CD4-positive, alpha-beta T cell treated with Interleukin-2 at 100 ng/mL for 4 hours (primary cell): ENCODE measurements at regions not wholly inside any gene's neighbourhood (a gene's known extent, or its start where the extent isn't known, plus 50 kb on each side); places are given as distances from the start of the nearest gene placed in this dataset.

Experiments
- DNase-seq: peaks from one replicate; pipeline ENCODE4 v3.0.0-alpha.2; 2020; ENCODE audit warnings: low spot score

DNA sequence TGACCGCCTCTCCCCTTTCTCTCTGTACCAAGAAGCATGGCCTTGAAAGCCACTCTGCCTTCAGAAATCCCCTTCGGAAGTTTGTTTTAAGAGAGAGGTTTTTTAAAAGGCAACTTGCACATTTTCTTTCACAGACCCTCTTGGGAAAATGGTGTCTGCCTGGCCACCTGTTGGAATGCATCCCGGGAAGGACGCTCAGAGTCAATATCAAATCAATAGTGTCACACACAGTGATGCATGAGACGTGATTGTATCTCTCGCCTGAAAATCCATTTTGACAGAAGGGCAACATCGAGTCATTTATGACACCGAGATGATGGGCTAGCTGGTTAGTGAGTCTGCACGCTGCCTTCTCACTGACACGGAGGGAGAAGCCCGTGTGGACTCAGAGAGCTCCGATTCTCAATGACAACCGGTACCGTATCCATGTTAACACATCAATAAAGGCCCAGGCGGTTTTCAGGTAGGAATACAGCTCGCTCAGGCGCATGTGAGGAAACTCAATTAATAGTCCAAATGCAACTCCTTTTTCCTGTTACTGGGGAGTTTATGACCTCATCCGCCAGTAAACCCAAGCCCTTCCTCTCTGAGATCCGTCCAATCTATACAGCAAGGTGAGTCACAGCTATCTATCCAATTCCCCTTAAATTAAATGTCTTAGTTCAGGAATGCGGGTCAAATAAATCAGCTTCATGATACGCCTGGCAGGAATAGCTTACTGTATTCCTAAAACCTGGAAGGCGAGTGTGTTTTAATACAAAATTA is 621.5 kb upstream of the MKI67 start:
- DNase-seq = no peak

DNA sequence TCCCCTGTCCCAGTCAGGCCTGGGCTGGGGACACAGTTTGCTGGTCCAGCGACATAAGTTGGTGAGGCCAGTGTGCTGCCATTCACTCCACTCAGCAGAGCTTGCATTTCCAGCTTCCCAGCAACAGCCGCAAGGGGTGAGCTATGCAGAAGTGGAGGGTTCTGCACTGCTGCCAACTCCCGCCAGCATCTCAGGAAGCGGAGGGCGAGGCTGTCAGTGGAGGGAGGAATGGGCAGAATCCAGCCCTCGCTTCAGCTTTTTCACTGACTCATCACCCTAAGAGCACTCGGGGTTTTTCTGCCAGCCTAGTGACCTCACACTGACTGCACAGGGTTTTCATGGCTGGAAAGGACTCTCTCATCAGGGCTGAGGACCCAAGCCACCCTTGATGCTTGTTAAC is 625.1 kb upstream of the MKI67 start:
- no peak for DNase-seq

GRCh38 chr10:128751851-128752250 is 625.6 kb upstream of the MKI67 start:
- DNase-seq = no peak

DNA sequence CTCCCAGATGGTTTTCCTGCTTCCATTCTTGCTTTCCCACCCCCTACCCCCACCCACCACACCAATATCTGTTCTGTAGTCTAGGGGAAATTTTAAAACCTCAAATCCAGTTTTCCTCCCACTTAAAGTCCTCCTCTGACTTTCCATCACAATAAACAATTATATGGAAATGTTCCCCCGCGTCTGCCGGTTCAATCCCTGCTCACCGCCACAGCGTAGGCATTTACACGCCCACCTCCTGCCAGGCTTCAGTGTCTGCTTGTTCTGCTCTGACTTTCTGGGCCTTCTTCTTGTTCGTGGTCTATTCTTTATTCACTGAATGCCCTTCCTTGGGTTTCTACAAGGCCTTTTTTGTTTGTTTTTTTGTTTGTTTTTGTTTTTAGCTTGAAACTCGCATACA is 633.0 kb upstream of the MKI67 start:
- DNase-seq = no peak

DNA sequence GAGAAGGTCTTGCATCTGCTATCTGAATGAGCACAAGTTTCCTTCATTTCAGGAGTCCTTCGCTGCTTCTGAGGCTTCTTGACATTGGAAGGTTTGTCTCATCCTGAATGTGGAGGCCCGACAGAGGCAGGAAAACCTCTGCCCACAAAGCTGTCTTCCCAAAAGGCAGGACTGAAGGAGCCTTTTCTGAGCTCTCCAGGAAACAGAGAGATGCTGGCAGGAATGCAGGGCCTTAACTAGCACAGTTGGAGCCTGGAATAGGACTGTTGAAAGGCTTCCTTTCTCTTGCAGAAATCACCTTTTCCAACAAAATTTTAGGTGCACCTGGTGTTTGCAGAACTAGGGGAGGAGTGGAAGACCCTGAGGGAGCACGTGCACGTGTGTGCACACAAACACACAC is 637.4 kb upstream of the MKI67 start:
- no peak for DNase-seq

GRCh38 chr10:128764190-128764589 is 638.0 kb upstream of the MKI67 start:
- no peak for DNase-seq

GRCh38 chr10:128766915-128767314 is 640.7 kb upstream of the MKI67 start:
- no peak for DNase-seq

GRCh38 chr10:128774979-128775378 is 648.8 kb upstream of the MKI67 start:
- DNase-seq = no peak

- DNase-seq = no peak
Observed at GRCh38 chr10:128775743-128776142, 649.5 kb upstream of the MKI67 start.

- DNase-seq = no peak
Observed at GRCh38 chr10:128776673-128777252, 650.5 kb upstream of the MKI67 start.

GRCh38 chr10:128777342-128777741 is 651.1 kb upstream of the MKI67 start:
- DNase-seq = no peak

GRCh38 chr10:128779416-128779815 is 653.2 kb upstream of the MKI67 start:
- no peak for DNase-seq

DNA sequence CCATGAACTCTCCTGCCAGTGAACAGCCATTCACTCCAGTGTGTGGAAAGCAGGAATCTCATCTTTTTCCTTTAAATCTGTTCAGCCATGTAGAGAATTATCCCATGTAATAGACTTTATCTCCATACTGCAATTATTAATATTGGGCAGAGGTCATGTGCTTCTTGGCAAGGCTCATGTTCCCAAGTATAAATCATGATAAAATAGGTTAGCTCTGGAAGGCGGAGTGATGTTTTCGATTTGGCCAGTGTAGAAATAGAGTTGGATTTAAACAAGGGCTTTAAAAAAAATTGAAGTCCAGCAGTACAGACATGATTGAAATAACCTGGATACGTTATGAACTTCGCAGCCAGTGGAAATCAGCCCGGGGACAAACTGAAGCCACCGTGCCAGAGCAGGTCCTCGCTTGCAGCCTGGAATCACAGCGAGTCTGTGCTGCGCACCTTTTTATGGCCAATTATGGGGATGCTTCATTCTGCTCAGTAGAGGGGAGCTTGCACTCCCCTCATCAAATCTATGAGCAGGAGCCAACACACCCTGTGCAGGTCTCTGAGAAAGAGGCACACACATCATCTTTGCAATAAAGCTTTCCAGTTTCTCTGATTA is 654.0 kb upstream of the MKI67 start:
- DNase-seq = no peak

DNA sequence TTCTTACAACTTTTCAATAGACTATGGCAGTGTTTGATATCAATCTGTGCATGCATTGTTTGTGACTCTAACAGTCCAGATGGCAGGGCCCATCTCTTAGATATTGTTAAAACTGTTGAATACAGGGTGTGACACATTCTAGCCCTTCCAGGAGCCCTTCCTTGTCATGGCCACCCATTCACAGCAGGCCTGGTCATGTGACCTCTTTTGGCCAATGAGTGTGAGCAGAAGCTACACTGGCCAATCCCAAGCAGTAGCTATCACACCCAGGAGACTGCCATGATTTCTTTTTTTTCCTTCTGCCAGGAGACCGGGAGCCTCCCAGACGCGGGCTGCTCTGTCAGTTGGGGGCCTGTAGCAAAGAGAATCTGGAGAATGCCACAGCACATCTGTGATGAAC is 655.4 kb upstream of the MKI67 start:
- DNase-seq = no peak

DNA sequence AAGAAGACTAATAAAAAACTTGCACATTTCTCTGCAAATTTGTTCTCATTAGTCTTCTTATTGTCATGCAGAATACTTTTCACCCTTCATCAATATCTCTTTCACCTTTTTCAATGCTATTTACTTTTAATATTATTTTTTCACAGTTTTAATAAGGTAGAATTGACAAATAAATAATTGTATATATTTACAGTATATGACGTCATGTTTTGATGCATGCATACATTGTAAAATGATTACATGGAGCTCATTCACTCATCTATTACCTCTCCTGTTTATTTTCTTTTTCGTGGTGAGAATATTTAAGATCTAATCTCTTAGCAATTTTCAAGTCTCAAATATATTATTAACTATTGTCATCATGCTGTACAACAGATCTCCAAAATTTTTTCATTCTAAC is 658.2 kb upstream of the MKI67 start:
- no peak for DNase-seq

- no peak for DNase-seq
Observed at GRCh38 chr10:128792426-128793140, 666.4 kb upstream of the MKI67 start.

- DNase-seq = no peak
Observed at GRCh38 chr10:128793726-128794655, 667.8 kb upstream of the MKI67 start.

DNA sequence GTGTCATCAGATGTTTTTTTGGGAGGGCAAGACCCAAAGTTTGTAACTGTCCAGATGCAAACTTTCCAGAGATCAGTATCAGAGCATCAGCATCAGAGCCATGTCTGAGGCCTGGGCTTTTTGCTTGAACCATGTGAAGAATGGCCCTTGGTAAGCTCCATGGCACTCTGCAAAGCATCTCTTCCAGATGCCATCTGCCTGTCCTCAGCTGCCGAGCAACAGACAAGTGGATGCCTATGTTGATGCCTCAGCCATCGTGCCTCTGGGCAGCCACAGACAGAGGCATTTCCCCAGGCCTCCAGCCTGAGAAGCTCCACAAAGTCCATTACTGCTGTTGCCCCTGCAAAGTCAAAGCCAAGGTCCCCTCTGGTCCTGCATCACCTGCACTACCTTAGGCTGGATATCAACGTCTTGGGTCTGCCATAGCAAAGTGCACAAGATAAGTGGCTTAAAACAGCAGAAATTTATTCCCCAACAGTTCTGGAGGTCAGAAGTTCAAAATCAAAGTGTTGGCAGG is 670.2 kb upstream of the MKI67 start:
- no peak for DNase-seq

GRCh38 chr10:128802062-128802461 is 665.0 kb upstream of the MGMT start:
- no peak for DNase-seq

GRCh38 chr10:128803790-128804189 is 663.3 kb upstream of the MGMT start:
- DNase-seq = no peak

GRCh38 chr10:128804411-128804810 is 662.6 kb upstream of the MGMT start:
- DNase-seq = no peak
